Hepatocyte (in vitro differentiated cells): ENCODE measurements at regions not wholly inside any gene's neighbourhood (a gene's known extent, or its start where the extent isn't known, plus 50 kb on each side); places are given as distances from the start of the nearest gene placed in this dataset.

Experiments used
- DNase-seq: peaks from one replicate; pipeline ENCODE4 v3.0.0-alpha.2; 2016; ENCODE audit warnings: low spot score
- H2AFZ ChIP-seq: fragments of 200-600 bp; sonication (generic); 2 replicates; pipeline ENCODE4 v1.6.0; 2016; ENCODE audit warnings: antibody characterized with exemption, mild to moderate bottlenecking
- H3K27ac ChIP-seq: fragments of 200-600 bp; sonication (generic); 2 replicates; pipeline ENCODE4 v1.5.1; 2016; ENCODE audit warnings: mild to moderate bottlenecking
- H3K27me3 ChIP-seq: fragments of 200-600 bp; sonication (generic); 2 replicates; pipeline ENCODE4 v1.6.1; 2016
- H3K36me3 ChIP-seq: fragments of 200-600 bp; sonication (generic); replicated peaks from 2 replicates; pipeline ENCODE4 v1.5.1; 2016; ENCODE audit warnings: low read depth; ENCODE audit not compliant: insufficient read depth
- H3K4me1 ChIP-seq: fragments of 200-600 bp; sonication (generic); 2 replicates; pipeline ENCODE4 v1.5.1; 2016; ENCODE audit warnings: mild to moderate bottlenecking, moderate library complexity; ENCODE audit not compliant: insufficient read depth
- H3K4me2 ChIP-seq: fragments of 200-600 bp; sonication (generic); 2 replicates; pipeline ENCODE4 v1.6.0; 2016
- H3K4me3 ChIP-seq: fragments of 200-600 bp; sonication (generic); 2 replicates; pipeline ENCODE4 v1.5.1; 2016; ENCODE audit warnings: mild to moderate bottlenecking
- H3K79me2 ChIP-seq: fragments of 200-600 bp; sonication (generic); 2 replicates; pipeline ENCODE4 v1.6.0; 2017; ENCODE audit warnings: mild to moderate bottlenecking
- H3K9me2 ChIP-seq: fragments of 200-600 bp; sonication (generic); replicated peaks from 2 replicates; pipeline ENCODE4 v1.6.0; 2017; ENCODE audit warnings: mild to moderate bottlenecking; ENCODE audit not compliant: insufficient read depth
- H3K9me3 ChIP-seq: fragments of 200-600 bp; sonication (generic); 2 replicates; pipeline ENCODE4 v1.5.1; 2016; ENCODE audit warnings: low read depth, mild to moderate bottlenecking
- H4K20me1 ChIP-seq: fragments of 200-600 bp; sonication (generic); 2 replicates; pipeline ENCODE4 v1.6.0; 2016; ENCODE audit warnings: mild to moderate bottlenecking; ENCODE audit not compliant: insufficient read depth, poor library complexity, severe bottlenecking
- CTCF ChIP-seq: fragments of 200-600 bp; sonication (generic); IDR thresholded peaks from 2 replicates; pipeline ENCODE4 v1.5.1; 2016; ENCODE audit warnings: antibody characterized with exemption, mild to moderate bottlenecking; ENCODE audit not compliant: poor library complexity
- EZH2 ChIP-seq: fragments of 200-600 bp; sonication (generic); IDR thresholded peaks from 2 replicates; pipeline ENCODE4 v1.6.1; 2016; ENCODE audit warnings: antibody characterized with exemption, mild to moderate bottlenecking, borderline replicate concordance
- EZH2phosphoT487 ChIP-seq: fragments of 200-600 bp; sonication (generic); IDR thresholded peaks from one replicate; pipeline ENCODE4 v1.6.1; 2018; ENCODE audit warnings: antibody characterized with exemption, mild to moderate bottlenecking, low read depth, moderate library complexity; ENCODE audit not compliant: unreplicated experiment, severe bottlenecking
- WGBS: methylation state at CpG from one replicate; pipeline ENCODE4 v1.1.6; 2016; ENCODE audit warnings: low lambda C conversion rate; ENCODE audit errors: missing lambda C conversion rate; 5-methylcytosine and 5-hydroxymethylcytosine counted together

- Histone ChIP-seq H3K9me3 (no peaks in the 10 kb centered on the region), H3K4me1 (peaks cover 13% of the 10 kb centered on the region), H3K4me3 (no peak overlapping the region), H3K4me2 (peak overlapping the region; percentile 52), H3K9me2 (no peaks in the 10 kb centered on the region), H4K20me1 (no peaks in the 10 kb centered on the region), H2AFZ (no peak overlapping the region), H3K27me3 (no peaks in the 10 kb centered on the region), H3K27ac (no peak overlapping the region), H3K79me2 (no peaks in the 10 kb centered on the region), H3K36me3 (no peaks in the 10 kb centered on the region)
- WGBS, result 68% methylated on average over 8 of the region's 8 CpGs
- DNase-seq, result peak; percentile 18
- TF ChIP-seq CTCF, result no peak
These were observed 480.0 kb downstream of the MEI4 start for GRCh38 chr6:78132671-78133410.

GRCh38 chr6:78150425-78150824, 497.6 kb downstream of the MEI4 start:
- Histone ChIP-seq H3K36me3 (no peaks in the 10 kb centered on the region), H2AFZ (no peak overlapping the region), H3K4me1 (no peaks in the 10 kb centered on the region), H4K20me1 (no peaks in the 10 kb centered on the region), H3K27me3 (no peaks in the 10 kb centered on the region), H3K27ac (no peak overlapping the region), H3K9me3 (no peaks in the 10 kb centered on the region), H3K9me2 (no peaks in the 10 kb centered on the region), H3K4me3 (no peak overlapping the region), H3K79me2 (no peaks in the 10 kb centered on the region), H3K4me2 (no peak overlapping the region)
- DNase-seq, result no peak
- 93% methylated on average over 3 of the region's 3 CpGs for WGBS
- TF ChIP-seq EZH2 (no peak), CTCF (no peak), EZH2phosphoT487 (no peak)

GRCh38 chr6:78153976-78154375, 501.1 kb downstream of the MEI4 start:
- no peaks in the 10 kb centered on the region for H3K79me2 ChIP-seq
- H4K20me1 ChIP-seq, result no peaks in the 10 kb centered on the region
- no peaks in the 10 kb centered on the region for H3K9me2 ChIP-seq
- no peaks in the 10 kb centered on the region for H3K9me3 ChIP-seq
- no peak for DNase-seq
- H2AFZ ChIP-seq, result no peak overlapping the region
- TF ChIP-seq EZH2phosphoT487 (no peak), CTCF (no peak), EZH2 (no peak)
- no peak overlapping the region for H3K27ac ChIP-seq
- H3K4me2 ChIP-seq, result no peak overlapping the region
- H3K4me3 ChIP-seq, result no peak overlapping the region
- H3K4me1 ChIP-seq, result no peaks in the 10 kb centered on the region
- no peaks in the 10 kb centered on the region for H3K36me3 ChIP-seq
- H3K27me3 ChIP-seq, result no peaks in the 10 kb centered on the region

GRCh38 chr6:78157606-78158005, 504.8 kb downstream of the MEI4 start:
- no peak for DNase-seq
- H3K4me2 ChIP-seq, result no peak overlapping the region
- H3K79me2 ChIP-seq, result no peaks in the 10 kb centered on the region
- no peak overlapping the region for H3K4me3 ChIP-seq
- no peak overlapping the region for H3K27ac ChIP-seq
- 85% methylated on average over 2 of the region's 2 CpGs for WGBS
- no peaks in the 10 kb centered on the region for H4K20me1 ChIP-seq
- H3K9me3 ChIP-seq, result no peaks in the 10 kb centered on the region
- H3K9me2 ChIP-seq, result no peaks in the 10 kb centered on the region
- no peak overlapping the region for H2AFZ ChIP-seq
- H3K27me3 ChIP-seq, result no peaks in the 10 kb centered on the region
- H3K36me3 ChIP-seq, result no peaks in the 10 kb centered on the region
- no peaks in the 10 kb centered on the region for H3K4me1 ChIP-seq
- TF ChIP-seq EZH2, result no peak
- TF ChIP-seq CTCF, result no peak
- TF ChIP-seq EZH2phosphoT487, result no peak
